ENCODE measurements at regions not wholly inside any gene's neighbourhood (a gene's known extent, or its start where the extent isn't known, plus 50 kb on each side); places are given as distances from the start of the nearest gene placed in this dataset.

DNA sequence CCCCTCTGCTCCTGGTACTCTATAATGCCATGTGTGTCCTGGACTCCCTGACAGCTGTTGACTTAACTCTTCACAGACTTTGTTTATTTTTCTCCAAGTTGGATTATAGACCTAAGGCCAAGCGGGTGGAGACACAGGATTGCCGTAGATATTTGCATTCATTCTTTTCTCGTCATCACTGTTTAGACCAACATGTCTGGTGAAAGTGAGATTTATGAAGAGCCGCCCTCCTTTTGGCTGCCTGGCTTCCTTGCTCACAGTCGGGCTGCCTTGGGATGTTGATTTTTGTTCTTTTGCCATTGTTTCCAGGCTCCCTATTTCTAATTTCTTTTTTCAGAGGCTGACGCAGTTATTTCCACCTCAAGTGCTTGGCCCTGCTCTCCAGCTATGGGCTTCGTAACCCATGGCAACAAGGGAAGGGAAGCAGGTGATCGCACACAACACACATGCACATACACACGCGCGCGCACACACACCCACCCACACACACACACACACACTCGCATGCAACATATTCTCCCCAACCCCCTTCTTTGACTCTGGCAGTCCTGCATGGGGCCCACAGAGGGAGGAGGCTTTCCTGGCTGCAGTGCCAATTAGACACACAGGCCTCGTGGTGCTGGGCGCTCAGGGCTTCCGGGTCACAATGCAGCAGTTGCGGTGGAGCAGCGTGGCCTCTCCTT lies 296.5 kb downstream of the MTX2 start:
- TF ChIP-seq, protein P1, sequence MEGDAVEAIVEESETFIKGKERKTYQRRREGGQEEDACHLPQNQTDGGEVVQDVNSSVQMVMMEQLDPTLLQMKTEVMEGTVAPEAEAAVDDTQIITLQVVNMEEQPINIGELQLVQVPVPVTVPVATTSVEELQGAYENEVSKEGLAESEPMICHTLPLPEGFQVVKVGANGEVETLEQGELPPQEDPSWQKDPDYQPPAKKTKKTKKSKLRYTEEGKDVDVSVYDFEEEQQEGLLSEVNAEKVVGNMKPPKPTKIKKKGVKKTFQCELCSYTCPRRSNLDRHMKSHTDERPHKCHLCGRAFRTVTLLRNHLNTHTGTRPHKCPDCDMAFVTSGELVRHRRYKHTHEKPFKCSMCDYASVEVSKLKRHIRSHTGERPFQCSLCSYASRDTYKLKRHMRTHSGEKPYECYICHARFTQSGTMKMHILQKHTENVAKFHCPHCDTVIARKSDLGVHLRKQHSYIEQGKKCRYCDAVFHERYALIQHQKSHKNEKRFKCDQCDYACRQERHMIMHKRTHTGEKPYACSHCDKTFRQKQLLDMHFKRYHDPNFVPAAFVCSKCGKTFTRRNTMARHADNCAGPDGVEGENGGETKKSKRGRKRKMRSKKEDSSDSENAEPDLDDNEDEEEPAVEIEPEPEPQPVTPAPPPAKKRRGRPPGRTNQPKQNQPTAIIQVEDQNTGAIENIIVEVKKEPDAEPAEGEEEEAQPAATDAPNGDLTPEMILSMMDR (IDR thresholded peaks at IDR 0.05; ENCODE audit: poor library complexity), result no peak
- TF ChIP-seq EZH2 (IDR thresholded peaks at IDR 0.05; ENCODE audit: borderline replicate concordance) (no peak), EZH2phosphoT487 (IDR thresholded peaks at IDR 0.05; ENCODE audit: low read depth, severe bottlenecking, unreplicated experiment) (no peak)
